IPS-18c (cell line): ENCODE measurements at regions not wholly inside any gene's neighbourhood (a gene's known extent, or its start where the extent isn't known, plus 50 kb on each side); places are given as distances from the start of the nearest gene placed in this dataset.
"Not testable (repeated sequence)": the region's sequence is repeated elsewhere in the genome, so short reads cannot be mapped to it uniquely, and the experiment has no call there.

ENCODE experiments used
- H3K4me3 ChIP-seq: 2 replicates; pipeline ENCODE4 v1.7.0; 2013; ENCODE audit warnings: low read depth, mild to moderate bottlenecking, low read length, moderate library complexity; ENCODE audit not compliant: insufficient read depth
- H3K9me3 ChIP-seq: one replicate; pipeline ENCODE4 v1.6.1; 2013; ENCODE audit warnings: mild to moderate bottlenecking, low read length, moderate library complexity; ENCODE audit not compliant: control insufficient read depth, insufficient read depth

DNA sequence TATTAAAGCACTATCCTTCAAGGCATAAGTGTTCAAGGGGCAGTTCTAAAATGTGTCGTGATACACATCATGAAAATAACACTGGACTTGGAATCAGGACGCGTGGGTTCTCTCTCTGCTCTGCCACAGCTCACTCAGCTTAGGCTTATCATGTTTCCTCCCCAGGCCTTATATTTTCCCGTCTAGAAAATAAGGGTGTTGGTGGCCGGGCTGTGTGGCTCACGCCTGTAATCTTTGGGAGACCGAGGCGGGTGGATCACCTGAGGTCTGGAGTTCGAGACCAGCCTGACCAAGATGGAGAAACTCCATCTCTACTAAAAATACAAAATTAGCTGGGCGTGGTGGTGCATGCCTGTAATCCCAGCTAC, 223.0 kb downstream of the OPA1 start:
- Histone ChIP-seq H3K9me3 (no peaks in the 10 kb centered on the region), H3K4me3 (no peak overlapping the region)

DNA sequence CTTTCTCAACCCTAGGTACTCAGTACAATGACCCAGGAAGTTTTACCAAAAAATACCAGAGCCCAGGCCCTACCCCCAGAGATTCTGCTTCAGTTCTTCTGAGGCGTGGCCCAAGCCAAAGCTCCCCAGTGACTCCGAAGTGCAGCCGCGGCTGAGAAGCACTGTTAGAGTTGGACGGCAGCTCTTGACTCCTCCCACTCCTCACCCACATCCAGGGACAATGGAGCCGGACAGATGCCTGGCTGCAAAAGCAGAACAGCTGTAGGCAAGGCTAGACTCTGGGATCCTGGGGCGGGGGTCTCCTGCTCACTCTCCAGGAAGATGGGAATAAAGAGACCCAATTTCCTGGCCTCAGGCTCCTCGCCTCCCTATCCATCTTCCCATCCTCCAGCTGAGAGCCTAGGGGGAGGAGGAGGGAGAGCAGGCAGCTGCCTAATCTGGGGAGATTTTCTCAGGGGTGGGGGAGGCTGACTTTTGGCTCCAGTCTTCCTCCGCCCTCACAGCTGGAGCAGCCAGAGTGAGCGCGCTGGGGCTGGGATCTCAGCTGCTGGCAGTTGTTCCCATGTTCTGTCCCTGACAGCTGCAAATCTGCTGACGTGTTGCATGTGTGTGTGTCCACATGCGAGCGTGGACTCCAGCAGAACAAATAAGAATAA, 223.8 kb downstream of the OPA1 start:
- no peaks in the 10 kb centered on the region for H3K9me3 ChIP-seq
- H3K4me3 ChIP-seq, result no peak overlapping the region

DNA sequence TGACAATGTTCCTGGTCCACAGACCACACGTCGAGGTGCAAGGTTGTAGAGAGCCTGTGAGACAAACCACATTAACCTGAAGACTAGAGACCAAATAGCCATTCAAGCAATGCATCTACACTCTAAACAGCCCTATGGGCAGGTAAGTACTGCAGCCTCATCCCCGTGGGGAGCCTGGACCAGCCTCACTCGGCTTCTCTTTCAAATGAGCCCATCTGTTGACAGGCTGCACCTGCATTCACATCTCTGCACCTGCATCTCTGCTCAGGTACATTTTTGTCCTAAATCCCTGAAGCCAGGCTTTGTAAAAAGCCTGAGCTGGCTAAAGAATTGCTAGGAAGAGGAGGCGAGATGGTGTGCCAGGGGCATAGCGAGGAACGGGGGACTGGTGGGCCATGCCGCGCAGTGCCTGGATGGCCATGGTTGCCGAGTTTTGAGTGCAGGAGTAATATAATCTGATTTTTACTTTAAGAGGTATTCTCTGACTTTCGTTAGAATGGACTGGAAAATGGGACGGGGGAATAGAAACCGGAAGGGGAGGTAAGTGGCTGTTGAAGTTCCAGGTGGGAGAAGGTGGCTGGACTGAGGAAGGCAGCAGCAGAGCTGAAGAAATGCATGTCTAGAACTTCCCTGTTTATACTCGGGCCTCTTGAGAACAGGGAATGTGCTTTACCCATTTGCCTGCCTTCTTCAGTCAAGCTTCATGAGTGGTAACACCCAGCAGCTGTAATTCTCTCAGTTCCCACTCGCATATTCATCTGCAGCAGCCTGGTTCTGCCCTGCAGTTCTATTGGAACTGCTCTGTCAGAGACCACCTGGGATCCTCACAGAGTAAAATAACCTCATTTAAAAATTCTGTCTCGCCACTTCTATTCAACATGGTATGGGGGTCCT, 226.4 kb downstream of the OPA1 start:
- Histone ChIP-seq H3K9me3 (no peaks in the 10 kb centered on the region), H3K4me3 (no peak overlapping the region)

DNA sequence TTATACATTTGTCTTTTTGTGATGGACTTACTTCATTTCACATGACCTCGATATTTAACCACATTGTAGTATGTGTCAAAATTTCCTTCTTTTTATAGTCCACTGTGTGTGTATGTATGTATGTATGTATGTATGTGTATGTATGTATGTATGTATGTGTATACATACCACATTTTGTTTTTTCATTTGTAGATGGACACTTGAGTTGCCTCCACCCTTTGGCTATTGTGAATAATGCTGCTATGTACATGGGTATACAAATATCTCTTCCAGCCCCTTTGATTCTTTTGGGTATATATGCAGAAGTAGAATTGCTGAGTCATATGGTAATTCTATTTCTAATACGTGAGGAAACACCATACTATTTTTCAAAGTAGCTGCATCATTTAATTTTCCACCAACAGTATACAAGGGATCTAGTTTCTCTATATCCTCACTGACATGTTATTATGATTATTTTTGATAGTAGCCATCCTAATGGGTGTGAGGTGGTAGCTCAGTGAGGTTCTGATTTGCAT, 228.2 kb downstream of the OPA1 start:
- H3K9me3 ChIP-seq, result no peaks in the 10 kb centered on the region
- H3K4me3 ChIP-seq, result no peak overlapping the region

GRCh38 chr3:193822492-193823212, 229.6 kb downstream of the OPA1 start:
- no peaks in the 10 kb centered on the region for H3K9me3 ChIP-seq
- no peak overlapping the region for H3K4me3 ChIP-seq

GRCh38 chr3:193823213-193823605, 230.2 kb downstream of the OPA1 start:
- H3K4me3 ChIP-seq, H3K9me3 ChIP-seq: not testable (repeated sequence)

DNA sequence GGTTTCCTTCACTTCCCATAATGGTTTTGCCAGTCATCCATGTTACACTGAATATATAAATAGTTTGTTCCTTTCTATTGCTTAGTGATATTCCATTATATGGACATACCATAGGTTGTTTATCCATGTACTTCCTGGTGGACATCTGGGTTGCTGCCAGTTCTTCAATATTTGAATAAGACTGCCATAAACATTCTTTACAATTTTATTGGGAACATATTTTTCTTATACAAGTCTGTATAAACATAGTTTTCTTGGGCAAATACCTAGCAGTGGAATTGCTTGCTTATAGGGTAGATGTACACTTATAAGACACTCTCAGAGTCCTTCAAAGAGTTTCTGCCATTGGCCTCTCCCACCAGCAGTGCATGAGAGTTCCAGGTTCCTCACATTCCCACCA, 231.4 kb downstream of the OPA1 start:
- Histone ChIP-seq H3K4me3 (no peak overlapping the region), H3K9me3 (no peaks in the 10 kb centered on the region)

GRCh38 chr3:193825617-193826016, 232.6 kb downstream of the OPA1 start:
- no peak overlapping the region for H3K4me3 ChIP-seq
- no peaks in the 10 kb centered on the region for H3K9me3 ChIP-seq

GRCh38 chr3:193826159-193826795, 233.3 kb downstream of the OPA1 start:
- Histone ChIP-seq H3K4me3 (no peak overlapping the region), H3K9me3 (no peaks in the 10 kb centered on the region)

- Histone ChIP-seq H3K4me3 (no peak overlapping the region), H3K9me3 (peaks cover 2% of the 10 kb centered on the region)
These were observed 234.1 kb downstream of the OPA1 start for GRCh38 chr3:193827040-193827669.

DNA sequence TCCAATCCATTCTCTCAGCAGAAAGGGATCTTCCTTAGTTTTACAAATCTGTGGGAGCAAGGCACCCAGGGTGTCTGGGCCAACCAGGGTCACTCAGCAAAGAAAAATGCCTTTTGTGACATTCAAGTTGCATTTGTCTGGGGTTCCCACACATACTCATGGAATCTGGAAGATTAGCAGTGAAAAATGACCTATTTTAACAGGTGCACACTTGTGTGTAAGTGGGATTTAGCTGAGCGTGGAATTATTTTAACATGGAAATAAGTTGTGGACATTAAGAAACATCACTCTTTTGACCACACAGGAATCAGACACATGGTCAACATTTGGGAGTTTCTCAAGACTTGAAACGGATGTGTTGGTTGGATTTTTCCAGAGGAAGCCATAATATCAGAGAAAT, 234.9 kb downstream of the OPA1 start:
- H3K4me3 ChIP-seq, result no peak overlapping the region
- H3K9me3 ChIP-seq, result peaks cover 2% of the 10 kb centered on the region

DNA sequence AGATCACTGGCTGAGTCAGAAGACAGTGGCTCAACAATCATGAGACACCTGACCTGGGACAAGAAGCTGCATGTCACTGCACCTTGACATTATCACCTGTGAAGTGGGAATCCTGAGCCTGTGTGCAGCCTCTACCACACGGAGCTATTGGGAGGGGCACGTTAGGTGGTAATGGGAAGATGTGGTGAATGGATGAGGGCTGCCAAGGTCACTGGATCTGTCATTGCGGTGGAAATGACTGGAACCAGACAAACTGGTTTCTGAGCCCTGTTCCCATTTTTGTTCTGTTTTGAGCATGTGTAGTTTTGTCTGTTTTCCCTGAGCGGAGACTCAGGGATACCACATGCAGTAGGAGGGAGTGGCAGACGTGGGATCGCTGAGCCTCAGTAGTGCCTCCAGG, 235.5 kb downstream of the OPA1 start:
- peaks cover 2% of the 10 kb centered on the region for H3K9me3 ChIP-seq
- H3K4me3 ChIP-seq, result no peak overlapping the region

- no peak overlapping the region for H3K4me3 ChIP-seq
- peaks cover 2% of the 10 kb centered on the region for H3K9me3 ChIP-seq
These were observed 236.8 kb downstream of the OPA1 start for GRCh38 chr3:193829781-193830180.

GRCh38 chr3:193830791-193831191, 237.8 kb downstream of the OPA1 start:
- peaks cover 2% of the 10 kb centered on the region for H3K9me3 ChIP-seq
- no peak overlapping the region for H3K4me3 ChIP-seq

- peaks cover 2% of the 10 kb centered on the region for H3K9me3 ChIP-seq
These were observed 238.8 kb downstream of the OPA1 start for GRCh38 chr3:193831495-193832455.

DNA sequence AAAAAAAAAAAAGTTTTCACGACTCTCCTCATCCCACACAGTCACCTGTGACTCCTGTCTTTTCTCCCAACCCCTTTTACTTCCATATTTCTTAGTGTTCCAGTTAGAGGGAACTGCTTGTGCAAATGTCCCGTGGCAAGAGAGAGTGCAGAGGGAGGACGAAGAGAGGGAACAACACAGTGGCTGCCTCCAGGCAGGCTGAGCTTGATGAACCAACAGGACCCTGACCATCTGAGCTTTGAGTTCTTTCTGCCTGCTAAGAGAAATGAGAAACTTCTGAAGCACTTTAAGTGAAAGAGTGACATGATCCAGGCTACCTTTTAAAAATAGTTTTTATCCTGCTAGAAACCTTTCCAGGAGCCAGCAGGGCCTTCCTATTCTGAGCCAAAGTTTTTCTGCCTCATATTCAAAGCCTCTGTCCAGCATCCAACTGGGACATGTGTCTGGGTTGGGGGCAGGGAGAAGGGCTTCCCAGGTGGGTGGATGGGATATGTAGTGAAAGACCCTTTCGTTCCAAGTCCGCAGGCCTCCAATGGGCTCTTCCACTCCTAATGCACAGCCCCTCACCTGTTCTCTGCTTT, 239.9 kb downstream of the OPA1 start:
- H3K4me3 ChIP-seq, result no peak overlapping the region
- peaks cover 2% of the 10 kb centered on the region for H3K9me3 ChIP-seq

More at GRCh38 chr3:193831495-193832455, 238.8 kb downstream of the OPA1 start:
- H3K4me3 ChIP-seq, result no peak overlapping the region; the same call in 1 of the 2 replicates
